Mesodermal cell (in vitro differentiated cells): ENCODE measurements at regions not wholly inside any gene's neighbourhood (a gene's known extent, or its start where the extent isn't known, plus 50 kb on each side); places are given as distances from the start of the nearest gene placed in this dataset.

ENCODE experiments used
- H3K27ac ChIP-seq: 2 replicates; pipeline ENCODE4 v1.7.0; 2013; ENCODE audit warnings: mild to moderate bottlenecking, low read depth, low read length, moderate library complexity; ENCODE audit not compliant: severe bottlenecking
- H3K36me3 ChIP-seq: 2 replicates; pipeline ENCODE4 v1.7.1; 2013; ENCODE audit warnings: mild to moderate bottlenecking, low read length, moderate library complexity; ENCODE audit not compliant: control insufficient read depth, insufficient read depth
- H3K4me1 ChIP-seq: one replicate; pipeline ENCODE4 v1.7.1; 2013; ENCODE audit warnings: mild to moderate bottlenecking, low read length; ENCODE audit not compliant: insufficient read depth, control insufficient read depth, poor library complexity, severe bottlenecking
- H3K4me3 ChIP-seq: 2 replicates; pipeline ENCODE4 v1.7.0; 2013; ENCODE audit warnings: low read length, control low read depth, mild to moderate bottlenecking; ENCODE audit not compliant: insufficient read depth, poor library complexity, severe bottlenecking; ENCODE audit errors: extremely low read depth
- H3K9me3 ChIP-seq: 2 replicates; pipeline ENCODE4 v1.7.1; 2013; ENCODE audit warnings: mild to moderate bottlenecking, low read length, moderate library complexity; ENCODE audit not compliant: control insufficient read depth
- WGBS, 2 experiments: methylation state at CpG; one replicate each; pipeline ENCODE4 v1.1.5; 2013; ENCODE audit warnings: missing lambda C conversion rate in 2 of 2; ENCODE audit not compliant: insufficient coverage in 2 of 2; 5-methylcytosine and 5-hydroxymethylcytosine counted together

DNA sequence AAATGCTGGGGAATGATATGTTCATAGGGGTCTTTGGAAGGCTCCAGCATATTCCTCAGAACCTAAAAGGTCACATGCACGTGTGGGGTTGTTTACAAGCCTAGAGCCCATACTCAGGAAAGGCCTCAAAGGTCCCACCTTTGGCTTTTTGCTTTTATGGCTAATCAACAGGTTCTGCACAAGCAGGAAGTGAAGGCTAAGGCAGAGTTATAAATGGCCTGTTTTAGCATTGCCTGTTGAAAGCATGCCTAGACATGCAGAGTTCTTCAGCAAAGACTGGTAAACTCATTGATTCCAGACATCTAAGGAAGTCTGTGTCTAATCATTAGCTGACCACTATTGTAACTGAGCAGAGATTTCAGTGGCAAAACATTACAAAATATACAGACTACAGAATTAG lies 198.3 kb downstream of the KCNRG start:
- no peaks in the 10 kb centered on the region for H3K36me3 ChIP-seq
- H3K4me1 ChIP-seq, result peaks cover 10% of the 10 kb centered on the region
- 86% methylated on average over 1 of the region's 1 CpG for WGBS, 2 experiments
- H3K9me3 ChIP-seq, result peaks cover 8% of the 10 kb centered on the region
- H3K4me3 ChIP-seq, result no peak overlapping the region
- no peak overlapping the region for H3K27ac ChIP-seq

DNA sequence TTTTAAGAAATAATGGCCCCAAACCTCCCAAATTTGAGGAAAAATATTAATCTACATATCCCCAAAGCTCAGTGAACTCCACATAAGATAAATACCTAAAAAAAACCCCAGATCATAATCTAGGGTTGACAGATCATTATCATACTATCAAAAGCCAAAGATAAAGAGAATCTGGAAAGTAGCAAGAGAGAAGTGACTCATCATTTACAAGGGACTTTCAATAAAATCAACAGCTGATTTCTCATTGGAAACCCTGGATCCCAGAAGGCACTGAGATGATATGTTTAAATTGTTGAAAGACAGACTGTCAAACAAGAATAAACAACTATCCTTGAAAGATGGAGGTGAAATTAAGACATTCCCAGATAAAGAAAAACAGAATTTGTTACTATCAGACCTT lies 199.3 kb downstream of the KCNRG start:
- Histone ChIP-seq H3K36me3 (no peaks in the 10 kb centered on the region), H3K4me3 (no peak overlapping the region), H3K4me1 (peaks cover 2% of the 10 kb centered on the region), H3K27ac (no peak overlapping the region), H3K9me3 (peaks cover 8% of the 10 kb centered on the region)

DNA sequence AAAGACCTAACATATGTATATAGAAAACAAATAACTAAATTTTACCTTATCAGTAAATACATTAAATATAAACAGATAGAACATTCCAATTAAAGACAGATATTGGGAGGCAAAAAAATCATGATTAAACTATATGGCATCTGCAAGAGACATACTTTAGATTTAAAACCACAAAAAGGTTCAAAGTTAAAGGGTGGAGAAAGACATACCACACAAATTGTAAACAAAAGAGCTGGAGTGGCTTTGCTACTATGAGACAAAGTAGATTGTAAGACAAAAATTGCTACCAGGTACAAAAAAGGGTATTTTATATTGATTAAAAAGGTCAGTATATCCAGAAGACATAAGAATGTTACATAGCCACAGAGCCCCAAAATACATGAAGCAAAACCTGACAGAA lies 200.2 kb downstream of the KCNRG start:
- Histone ChIP-seq H3K9me3 (peaks cover 8% of the 10 kb centered on the region), H3K4me1 (no peaks in the 10 kb centered on the region), H3K36me3 (no peaks in the 10 kb centered on the region), H3K27ac (no peak overlapping the region), H3K4me3 (no peak overlapping the region)

DNA sequence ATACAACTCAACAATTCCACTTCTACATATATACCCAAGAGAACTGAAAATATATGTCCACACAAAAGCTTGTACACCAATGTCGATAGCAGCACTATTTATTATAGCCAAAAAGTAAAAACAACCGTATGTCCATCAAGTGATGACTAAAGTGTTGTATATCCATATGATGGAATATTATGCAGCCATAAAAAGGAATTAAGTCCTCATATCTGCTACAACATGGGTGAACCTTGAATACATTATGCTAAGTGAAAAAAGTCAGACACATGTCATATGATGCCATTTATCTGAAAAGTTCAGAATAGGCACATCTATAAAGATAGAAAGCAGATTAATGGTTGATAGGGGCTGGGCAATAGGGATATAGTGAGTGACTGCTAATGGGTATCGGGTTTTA lies 204.5 kb downstream of the KCNRG start:
- no peaks in the 10 kb centered on the region for H3K36me3 ChIP-seq
- H3K9me3 ChIP-seq, result no peaks in the 10 kb centered on the region
- WGBS, 2 experiments, result no CpG with 5 or more reads among the region's 3 CpGs
- H3K4me3 ChIP-seq, result no peak overlapping the region
- H3K4me1 ChIP-seq, result no peaks in the 10 kb centered on the region
- no peak overlapping the region for H3K27ac ChIP-seq

DNA sequence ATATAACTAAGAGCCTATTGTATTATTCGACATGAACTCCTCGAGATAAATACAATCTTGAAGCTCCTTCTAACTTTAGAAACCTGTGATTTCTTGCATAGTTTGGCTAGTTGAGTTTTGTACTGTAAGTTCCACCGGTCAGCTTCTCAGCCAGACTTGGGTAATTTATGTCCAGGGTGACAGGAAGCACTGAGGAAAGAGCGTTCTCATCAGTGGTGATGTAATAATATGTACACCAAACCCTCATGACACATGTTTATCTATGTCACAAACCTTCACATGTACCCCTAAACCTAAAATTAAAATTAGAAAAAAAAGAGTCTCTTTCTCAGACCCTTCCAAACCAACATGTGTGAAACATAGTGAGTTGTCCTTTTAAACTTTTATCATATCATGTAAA lies 205.7 kb downstream of the KCNRG start:
- Histone ChIP-seq H3K4me1 (no peaks in the 10 kb centered on the region), H3K9me3 (no peaks in the 10 kb centered on the region), H3K36me3 (no peaks in the 10 kb centered on the region), H3K27ac (no peak overlapping the region), H3K4me3 (no peak overlapping the region)
- WGBS, 2 experiments, result 94% methylated on average over 3 of the region's 4 CpGs; no CpG with 5 or more reads in 1 of the 2 experiments

DNA sequence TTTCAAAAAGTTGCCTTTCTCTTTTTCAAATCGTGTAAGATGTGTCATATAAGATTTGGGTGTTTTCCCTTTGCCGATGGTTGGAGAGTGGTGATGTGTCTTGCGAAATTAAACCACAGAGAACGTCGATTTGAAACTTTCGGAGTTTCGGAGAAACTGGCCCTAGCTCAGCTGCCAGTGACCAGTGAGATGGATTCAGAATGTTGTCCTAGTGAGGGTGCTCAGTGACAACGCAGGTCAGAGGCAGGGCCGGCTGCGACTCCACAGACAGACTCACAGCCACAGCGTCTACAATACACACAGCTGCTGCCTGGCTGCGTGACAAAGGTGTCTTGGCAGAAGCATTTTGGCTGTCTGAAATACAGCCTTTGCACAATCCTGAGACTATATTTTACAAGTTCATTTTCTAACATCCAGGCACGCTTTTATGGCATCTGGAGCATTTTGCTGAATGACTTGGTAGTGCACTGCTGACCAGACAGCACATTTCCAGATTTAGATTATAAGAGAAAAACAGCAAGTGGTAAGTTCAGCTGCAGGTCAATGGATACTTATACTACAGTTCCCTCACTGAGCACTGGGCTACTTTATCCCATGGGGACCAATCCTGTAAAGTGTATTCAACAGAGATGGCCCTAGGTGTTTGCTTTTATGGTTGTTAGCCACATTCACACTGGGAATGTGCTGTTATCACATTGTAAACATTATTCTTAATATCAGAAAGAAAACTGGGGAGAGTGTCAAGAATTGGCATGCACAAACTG lies 207.5 kb downstream of the KCNRG start:
- H3K36me3 ChIP-seq, result no peaks in the 10 kb centered on the region
- H3K4me3 ChIP-seq, result no peak overlapping the region
- H3K4me1 ChIP-seq, result no peaks in the 10 kb centered on the region
- H3K27ac ChIP-seq, result no peak overlapping the region
- H3K9me3 ChIP-seq, result no peaks in the 10 kb centered on the region
- WGBS, 2 experiments, result 88 to 96% methylated on average over 6 to 13 of the region's 13 CpGs

DNA sequence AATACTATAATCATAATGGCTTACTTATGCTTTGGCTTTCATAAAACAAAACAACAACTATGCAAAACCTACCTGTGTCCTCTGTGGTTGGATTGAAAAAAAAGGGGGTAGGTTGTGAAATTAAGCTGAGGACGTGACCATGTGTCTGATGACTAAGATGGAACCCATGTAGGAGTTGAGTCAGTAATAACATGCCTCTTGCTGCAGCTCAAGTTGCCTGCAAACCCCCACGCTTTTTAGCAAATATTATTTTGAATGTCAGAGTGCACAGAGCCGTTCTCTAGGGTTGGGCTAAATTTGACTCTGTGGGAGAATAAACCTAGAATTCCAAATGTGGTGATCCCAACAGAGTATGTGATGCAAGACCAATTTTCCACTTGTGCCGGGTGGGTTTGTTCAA lies 209.3 kb downstream of the KCNRG start:
- Histone ChIP-seq H3K9me3 (no peaks in the 10 kb centered on the region), H3K4me3 (no peak overlapping the region), H3K36me3 (no peaks in the 10 kb centered on the region), H3K4me1 (no peaks in the 10 kb centered on the region), H3K27ac (no peak overlapping the region)
- WGBS, 2 experiments, result 87 to 97% methylated on average over 3 of the region's 4 CpGs

DNA sequence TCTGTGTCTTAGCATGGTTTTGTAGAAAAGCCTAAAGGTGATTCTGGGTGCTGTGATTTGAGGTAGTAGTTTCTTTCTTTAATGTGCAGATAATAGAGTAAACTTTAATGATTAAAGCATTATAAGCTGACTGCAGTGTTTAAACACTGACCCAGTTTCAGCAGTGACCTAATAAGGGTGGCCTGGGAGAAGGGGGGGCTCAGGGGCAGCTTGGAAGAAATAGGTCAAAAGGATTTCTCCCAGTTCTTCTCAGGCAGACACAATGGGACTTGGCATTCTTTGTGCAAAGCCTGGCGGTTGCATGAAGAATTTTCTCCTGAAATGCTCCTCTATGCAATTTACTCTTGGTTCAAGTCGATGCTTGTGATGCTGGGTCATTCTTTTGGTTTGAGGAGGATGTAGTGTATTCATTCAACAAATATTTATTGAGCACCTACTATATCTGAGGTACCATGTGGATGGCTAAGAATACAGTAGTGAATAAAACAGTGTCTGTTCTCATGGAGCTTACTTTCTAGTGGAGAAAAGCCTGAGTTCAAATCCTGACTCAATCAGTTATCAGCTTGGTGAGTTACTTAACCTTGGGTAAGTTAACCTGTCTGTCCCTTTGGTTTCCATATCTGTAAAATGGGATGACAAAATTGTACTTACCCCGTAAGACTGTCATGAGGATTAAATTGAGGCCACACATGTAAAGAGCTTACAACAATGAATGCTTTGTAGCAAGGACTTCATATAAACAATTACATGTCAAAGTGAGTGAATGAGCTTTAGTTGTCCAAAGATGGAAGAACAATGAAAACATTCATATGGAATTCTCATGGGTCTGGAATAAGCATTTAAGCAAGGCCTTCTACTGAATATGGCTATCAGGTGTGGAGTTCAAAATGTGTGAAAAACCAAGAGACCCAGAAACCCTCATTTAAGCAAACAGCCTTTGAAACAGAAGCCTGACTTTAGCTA lies 210.2 kb downstream of the KCNRG start:
- Histone ChIP-seq H3K9me3 (no peaks in the 10 kb centered on the region), H3K36me3 (no peaks in the 10 kb centered on the region), H3K4me3 (no peak overlapping the region), H3K27ac (no peak overlapping the region), H3K4me1 (no peaks in the 10 kb centered on the region)
- WGBS, 2 experiments, result 83 to 100% methylated on average over 1 of the region's 3 CpGs

DNA sequence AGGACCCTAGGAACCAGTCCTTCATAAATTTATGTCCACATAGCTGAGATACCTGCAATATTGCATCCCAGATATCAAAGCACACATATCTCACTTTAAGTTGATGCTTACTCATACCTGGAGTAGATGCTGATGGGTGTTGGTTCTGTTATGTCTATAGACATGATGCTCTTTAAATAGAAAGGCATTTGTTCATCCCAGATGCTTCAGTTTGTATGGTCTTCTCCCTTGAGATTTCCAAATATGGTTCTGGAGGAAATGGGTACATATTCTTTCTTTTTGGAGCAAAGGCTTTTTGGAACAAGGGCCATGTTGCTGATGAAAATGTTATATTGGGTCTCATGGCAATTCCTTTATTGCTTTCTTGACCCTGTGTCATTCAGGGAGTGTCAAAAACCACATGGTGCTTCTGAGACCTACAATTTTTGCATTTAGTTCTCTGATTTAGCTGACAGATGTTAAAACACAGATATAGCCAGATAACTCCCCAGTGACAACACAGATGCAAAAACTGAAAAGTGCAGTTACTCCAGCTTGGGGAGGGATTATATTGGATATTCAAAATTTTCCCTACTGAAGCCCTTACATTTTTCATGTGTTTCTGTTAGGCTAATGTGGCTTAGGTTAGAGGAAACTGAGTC lies 211.4 kb downstream of the KCNRG start:
- Histone ChIP-seq H3K4me1 (no peaks in the 10 kb centered on the region), H3K27ac (no peak overlapping the region), H3K36me3 (no peaks in the 10 kb centered on the region), H3K4me3 (no peak overlapping the region), H3K9me3 (no peaks in the 10 kb centered on the region)

DNA sequence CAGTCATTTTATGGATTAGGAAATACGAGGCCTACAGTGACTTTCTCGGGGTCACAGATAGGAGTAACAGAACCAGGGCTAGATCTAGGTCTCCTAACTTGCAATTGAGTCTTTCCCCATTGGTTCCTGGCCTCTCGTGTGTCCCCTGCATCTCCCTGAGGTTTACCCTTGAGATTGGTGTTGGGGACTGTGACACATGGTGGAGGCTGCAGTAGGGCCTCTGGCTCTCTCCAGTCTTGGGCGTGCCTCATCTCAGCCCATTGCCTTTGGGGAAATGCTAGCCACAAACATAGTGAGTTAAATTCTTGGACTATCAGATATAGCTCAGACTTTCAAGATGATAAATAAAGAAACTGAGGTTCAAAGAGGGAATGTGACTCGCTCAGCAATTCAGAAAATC lies 212.1 kb downstream of the KCNRG start:
- Histone ChIP-seq H3K4me1 (no peaks in the 10 kb centered on the region), H3K9me3 (no peaks in the 10 kb centered on the region), H3K4me3 (no peak overlapping the region), H3K36me3 (no peaks in the 10 kb centered on the region), H3K27ac (no peak overlapping the region)
- 94 to 97% methylated on average over 3 of the region's 5 CpGs for WGBS, 2 experiments

DNA sequence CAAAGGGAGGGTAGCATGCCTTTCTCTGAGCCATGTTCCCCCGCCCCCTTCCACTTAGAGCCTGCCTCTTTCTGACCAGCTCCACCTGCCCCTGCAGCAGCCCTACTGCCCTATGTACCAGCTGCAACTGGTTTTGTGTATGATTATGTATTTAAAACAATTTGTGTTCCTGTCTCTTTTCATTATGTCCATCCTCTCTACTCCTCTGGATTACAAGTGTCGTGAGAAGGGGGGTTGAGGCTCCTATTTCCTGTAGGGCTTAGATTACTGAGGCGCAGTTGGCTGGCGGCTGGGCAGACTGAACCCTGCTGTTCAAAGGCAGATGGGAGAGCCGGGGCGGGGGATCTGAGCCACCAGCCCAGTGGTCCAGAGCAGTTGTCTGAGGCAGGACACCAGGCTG lies 213.3 kb downstream of the KCNRG start:
- Histone ChIP-seq H3K4me1 (no peaks in the 10 kb centered on the region), H3K9me3 (no peaks in the 10 kb centered on the region), H3K4me3 (no peak overlapping the region), H3K27ac (no peak overlapping the region), H3K36me3 (no peaks in the 10 kb centered on the region)
- WGBS, 2 experiments, result 87 to 100% methylated on average over 2 to 4 of the region's 6 CpGs
